NOMO-1 (cell line): ENCODE measurements at regions not wholly inside any gene's neighbourhood (a gene's known extent, or its start where the extent isn't known, plus 50 kb on each side); places are given as distances from the start of the nearest gene placed in this dataset.
"Not testable (repeated sequence)": the region's sequence is repeated elsewhere in the genome, so short reads cannot be mapped to it uniquely, and the experiment has no call there.

Source experiments
- DNase-seq, 2 experiments: peaks; one replicate each; lab custom pipeline; 2025; ENCODE audit not compliant: unreplicated experiment in 2 of 2; lab: John Stamatoyannopoulos, UW

GRCh38 chr16:29138698-29139097 lies 153.8 kb downstream of the LAT start:
- not testable (repeated sequence) for DNase-seq

GRCh38 chr16:29137894-29138662 lies 153.2 kb downstream of the LAT start:
- not testable (repeated sequence) for DNase-seq

GRCh38 chr16:29137461-29137860 lies 152.6 kb downstream of the LAT start:
- not testable (repeated sequence) for DNase-seq

GRCh38 chr16:29136916-29137315 lies 152.1 kb downstream of the LAT start:
- DNase-seq, result not testable (repeated sequence)

- not testable (repeated sequence) for DNase-seq
Observed at GRCh38 chr16:29136046-29136696, 151.3 kb downstream of the LAT start.

- not testable (repeated sequence) for DNase-seq
Observed at GRCh38 chr16:29135098-29135497, 150.2 kb downstream of the LAT start.

- not testable (repeated sequence) for DNase-seq
Observed at GRCh38 chr16:29133681-29134430, 149.0 kb downstream of the LAT start.

GRCh38 chr16:29132869-29133268 lies 148.0 kb downstream of the LAT start:
- DNase-seq, result not testable (repeated sequence)

GRCh38 chr16:29132444-29132843 lies 147.6 kb downstream of the LAT start:
- not testable (repeated sequence) for DNase-seq

GRCh38 chr16:29130901-29131851 lies 146.3 kb downstream of the LAT start:
- DNase-seq, result not testable (repeated sequence)

GRCh38 chr16:29130131-29130711 lies 145.4 kb downstream of the LAT start:
- not testable (repeated sequence) for DNase-seq

- DNase-seq, result not testable (repeated sequence)
Observed at GRCh38 chr16:29129458-29130038, 144.7 kb downstream of the LAT start.

GRCh38 chr16:29128732-29129457 lies 144.0 kb downstream of the LAT start:
- not testable (repeated sequence) for DNase-seq

- not testable (repeated sequence) for DNase-seq
Observed at GRCh38 chr16:29127806-29128420, 143.1 kb downstream of the LAT start.

GRCh38 chr16:29126616-29127015 lies 141.8 kb downstream of the LAT start:
- no peak for DNase-seq

- no peak for DNase-seq
Observed at GRCh38 chr16:29126057-29126494, 141.2 kb downstream of the LAT start.

GRCh38 chr16:29124828-29125227 lies 140.0 kb downstream of the LAT start:
- no peak for DNase-seq

GRCh38 chr16:29124162-29124561 lies 139.3 kb downstream of the LAT start:
- DNase-seq, result not testable (repeated sequence)
